Amniotic stem cell (primary cell): ENCODE measurements at regions not wholly inside any gene's neighbourhood (a gene's known extent, or its start where the extent isn't known, plus 50 kb on each side); places are given as distances from the start of the nearest gene placed in this dataset.

Experiments used
- DNase-seq: peaks from one replicate; lab custom pipeline; 2025; lab: John Stamatoyannopoulos, UW

GRCh38 chr17:14946481-14946880, 318.6 kb downstream of the PMP22 start:
- DNase-seq = no peak

GRCh38 chr17:14942526-14943190, 322.5 kb downstream of the PMP22 start:
- DNase-seq = no peak

DNA sequence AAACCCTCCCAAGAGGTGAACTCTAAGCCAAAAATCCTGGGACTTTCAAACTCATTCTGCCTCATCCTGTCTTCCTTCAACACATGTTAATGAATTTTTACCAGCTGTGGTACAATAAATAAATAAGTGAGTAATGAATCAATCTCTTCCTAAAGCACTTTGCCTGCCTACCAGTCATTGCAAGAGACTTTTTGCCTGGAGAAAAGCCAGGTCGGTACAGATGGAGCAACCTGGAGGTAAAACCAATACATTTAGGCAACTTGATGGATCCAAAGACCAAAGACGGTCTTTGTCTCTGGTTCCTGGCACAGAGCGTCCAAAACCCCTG, 324.2 kb downstream of the PMP22 start:
- no peak for DNase-seq

DNA sequence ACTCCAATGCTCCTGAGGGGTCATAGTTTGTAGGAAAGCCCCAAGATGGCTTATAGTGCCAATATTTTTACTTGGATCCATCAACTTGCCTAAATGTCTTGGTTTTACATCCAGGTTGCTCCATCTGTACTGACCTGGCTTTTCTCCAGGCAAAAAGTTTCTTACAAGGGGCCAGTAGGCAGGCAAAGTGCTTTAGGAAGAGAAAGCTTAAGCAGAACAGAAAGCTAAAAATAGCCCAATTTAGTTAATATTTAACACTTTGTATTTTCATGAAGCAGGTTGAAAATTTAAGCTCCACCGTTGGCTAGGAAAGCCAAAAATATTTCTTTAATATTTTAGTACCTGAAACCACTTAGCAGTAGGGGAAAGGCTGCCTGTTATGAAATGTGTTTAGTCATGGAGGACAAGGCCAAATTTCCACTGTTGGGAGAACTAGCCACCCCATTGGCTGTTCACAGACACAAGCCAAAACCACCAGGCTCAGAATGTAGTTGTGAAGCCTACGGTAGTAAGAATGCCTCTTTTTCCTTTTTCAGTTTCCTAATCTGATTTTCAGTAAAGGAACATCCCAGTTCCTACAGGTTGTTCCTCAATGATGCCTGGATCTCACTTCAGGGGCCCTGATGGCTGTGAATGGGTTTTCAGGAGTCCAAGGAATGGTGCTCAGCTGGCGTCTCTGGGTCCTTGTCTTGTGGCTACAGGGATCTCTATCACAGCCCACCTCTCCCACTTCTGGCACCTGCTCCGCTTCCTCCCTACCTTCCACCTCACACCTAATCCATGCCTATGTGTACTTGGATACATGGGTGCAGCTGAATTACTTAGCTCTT, 324.8 kb downstream of the PMP22 start:
- no peak for DNase-seq

DNA sequence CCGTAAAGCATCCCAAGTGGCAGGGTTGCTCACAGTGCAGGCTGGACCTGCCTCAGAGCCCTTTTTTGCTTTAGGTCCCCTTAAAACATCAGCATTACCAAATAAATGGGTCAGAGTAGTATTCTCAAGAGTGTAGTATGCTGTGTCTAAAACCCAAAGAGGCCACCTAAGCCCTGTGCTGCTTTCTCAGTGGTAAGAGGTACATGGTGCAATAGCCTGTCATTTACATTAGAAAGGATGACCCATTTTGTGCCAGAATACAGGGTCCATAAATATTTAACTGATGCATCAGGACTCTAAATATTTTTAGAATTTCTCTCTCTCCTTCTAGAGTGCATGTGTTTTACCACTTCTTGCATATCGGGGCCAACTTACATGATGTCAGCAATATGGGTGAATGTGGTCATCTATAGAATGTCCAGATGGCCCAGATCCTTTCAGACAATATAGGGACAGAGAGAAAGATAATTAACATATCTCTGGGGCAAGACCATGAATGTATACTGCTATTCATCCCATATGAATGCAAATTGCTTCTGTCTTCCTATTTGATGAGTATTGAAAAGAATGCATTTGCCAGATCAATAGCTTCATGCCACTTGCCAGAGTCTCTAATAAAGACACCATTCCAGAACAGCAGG, 329.2 kb downstream of the PMP22 start:
- no peak for DNase-seq

DNA sequence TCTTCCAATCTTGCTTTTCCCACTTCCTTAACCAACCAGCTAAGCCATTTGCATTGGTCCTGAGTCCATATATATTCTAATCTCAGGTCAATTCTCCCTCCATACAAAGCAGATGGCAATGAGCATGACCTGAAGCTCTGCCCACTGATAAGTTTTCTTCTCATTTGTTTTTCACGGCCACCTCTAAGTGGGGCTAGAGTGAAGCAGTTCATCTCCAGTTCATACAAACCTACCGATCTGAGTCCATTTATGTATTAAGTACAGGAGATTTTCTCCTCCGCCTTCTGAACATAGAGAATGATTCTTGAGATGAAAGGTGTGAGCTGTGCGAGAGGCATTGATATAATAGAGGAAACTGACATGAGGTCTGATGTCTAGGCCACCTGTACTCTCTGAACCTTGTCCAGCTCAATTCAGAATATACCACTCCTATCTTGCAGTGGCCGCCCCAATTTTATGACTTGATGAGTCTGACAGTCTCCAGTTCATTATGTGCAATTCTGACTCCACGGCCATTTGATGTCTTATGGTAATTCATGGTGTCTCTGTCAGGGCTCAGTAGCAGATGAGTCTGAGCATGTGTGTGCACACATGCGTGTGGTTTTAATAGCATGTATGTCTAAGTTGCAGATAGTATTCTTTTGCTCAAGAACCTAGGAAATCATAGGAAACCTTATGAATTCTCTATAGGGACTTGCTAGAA, 329.8 kb downstream of the PMP22 start:
- no peak for DNase-seq

- no peak for DNase-seq
Observed at GRCh38 chr17:14933676-14934075, 331.4 kb downstream of the PMP22 start.

DNA sequence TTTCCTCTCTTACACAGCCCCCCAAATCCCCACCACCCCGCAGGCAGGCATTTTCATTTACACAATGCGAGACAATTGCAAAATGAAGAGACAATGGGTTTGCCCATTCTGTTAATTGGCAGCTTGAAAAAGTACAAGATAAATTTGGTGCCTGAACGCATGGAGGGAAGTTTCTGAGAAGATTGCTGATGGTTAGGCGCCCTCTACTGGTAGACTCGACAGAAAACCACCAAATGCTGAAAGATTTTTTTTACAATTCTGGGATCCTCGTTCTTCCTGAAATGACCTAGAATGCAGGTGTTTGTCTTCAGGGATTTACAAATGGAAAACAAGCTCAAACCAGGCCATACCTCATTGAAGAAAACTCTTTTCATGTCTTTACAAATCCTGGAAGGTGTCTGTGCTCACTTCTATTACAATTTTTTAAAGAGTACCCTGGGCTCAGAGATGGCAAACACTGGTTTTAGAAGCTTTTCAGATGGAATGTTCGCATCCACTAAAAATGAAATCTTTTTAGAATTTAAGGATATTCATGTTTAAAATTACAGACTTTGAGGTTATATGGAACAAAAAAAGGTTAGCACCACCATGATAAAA, 338.5 kb downstream of the PMP22 start:
- peak; percentile 73 for DNase-seq

- DNase-seq = no peak
Observed at GRCh38 chr17:14926073-14926472, 339.1 kb downstream of the PMP22 start.

GRCh38 chr17:14925498-14925897, 339.6 kb downstream of the PMP22 start:
- no peak for DNase-seq

DNA sequence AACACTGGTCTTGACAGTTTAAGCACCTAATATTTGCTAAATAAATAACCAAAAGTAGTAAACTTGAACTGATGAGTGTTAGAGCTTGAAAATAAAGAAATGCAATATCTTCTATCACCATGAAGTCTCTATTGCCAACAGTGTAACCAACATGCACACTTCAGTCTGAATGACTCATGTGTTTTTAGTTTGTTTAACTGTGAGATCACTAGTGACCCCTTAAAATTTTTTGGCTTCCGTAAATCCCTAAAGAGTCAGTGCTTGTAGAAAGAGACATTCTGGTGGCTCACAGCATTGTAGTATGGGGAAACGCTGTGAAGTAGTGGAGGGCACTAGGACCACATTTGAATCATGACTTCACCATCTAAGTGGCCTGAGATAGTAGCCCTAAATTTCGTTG, 341.1 kb downstream of the PMP22 start:
- DNase-seq = no peak

DNA sequence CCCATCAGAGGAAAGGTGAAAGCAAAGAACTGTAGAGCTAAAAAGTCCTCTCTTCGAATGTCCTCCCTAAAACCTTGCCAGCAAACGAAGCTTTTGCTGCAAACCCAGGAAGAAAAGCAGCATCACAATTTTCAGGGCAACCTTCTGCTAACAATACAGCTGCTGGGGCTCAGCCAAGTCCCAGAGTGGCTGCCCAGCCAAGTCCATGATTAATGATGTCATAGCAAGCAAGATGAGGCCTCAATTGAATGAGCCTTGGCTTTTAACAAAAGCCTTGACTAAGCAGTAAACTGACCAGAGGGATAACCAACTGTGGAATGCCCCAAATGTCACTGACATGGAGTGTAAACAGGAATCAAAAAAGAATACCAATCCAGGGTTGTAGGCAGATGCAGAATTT, 342.7 kb downstream of the PMP22 start:
- no peak for DNase-seq

DNA sequence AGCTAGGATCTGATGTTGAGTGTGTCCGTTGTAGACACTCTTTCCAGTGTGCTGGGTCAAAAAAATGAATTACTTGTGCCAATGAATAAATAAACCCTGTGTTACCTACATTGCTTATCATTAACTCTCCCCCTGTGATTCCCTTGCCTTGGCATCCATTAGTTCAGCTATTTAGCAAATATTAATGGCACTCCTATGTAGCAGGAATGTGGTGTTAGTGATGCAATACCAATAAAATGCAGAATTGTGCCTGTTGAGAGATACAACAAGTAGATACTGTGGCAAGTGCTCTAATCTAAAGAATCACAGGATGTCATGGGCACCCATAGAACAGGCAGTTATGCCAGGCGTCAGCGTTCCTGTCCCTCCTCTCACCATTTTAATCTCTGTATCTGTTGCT, 343.2 kb downstream of the PMP22 start:
- DNase-seq = no peak

- DNase-seq = no peak
Observed at GRCh38 chr17:14919631-14920213, 345.4 kb downstream of the PMP22 start.

GRCh38 chr17:14919094-14919493, 346.0 kb downstream of the PMP22 start:
- no peak for DNase-seq

- DNase-seq = no peak
Observed at GRCh38 chr17:14918540-14918939, 346.6 kb downstream of the PMP22 start.

DNA sequence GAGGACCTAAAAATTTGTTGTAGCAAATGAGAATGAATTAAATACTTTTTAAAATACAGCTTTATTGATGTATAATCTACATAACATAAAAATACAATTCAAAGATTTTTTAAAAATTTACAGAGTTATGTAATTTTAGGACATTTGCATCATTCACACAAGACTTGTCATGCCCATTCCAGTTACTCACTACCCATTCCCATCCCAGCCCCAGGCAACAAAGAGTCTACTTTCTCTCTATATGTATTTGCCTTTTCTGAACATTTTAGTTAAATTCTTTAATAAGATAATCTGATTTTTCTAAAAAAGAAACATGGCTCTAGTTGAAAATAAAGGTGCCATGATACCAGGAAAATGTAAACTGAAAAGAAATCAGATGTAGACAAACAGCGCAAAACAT, 354.2 kb downstream of the PMP22 start:
- DNase-seq = no peak

DNA sequence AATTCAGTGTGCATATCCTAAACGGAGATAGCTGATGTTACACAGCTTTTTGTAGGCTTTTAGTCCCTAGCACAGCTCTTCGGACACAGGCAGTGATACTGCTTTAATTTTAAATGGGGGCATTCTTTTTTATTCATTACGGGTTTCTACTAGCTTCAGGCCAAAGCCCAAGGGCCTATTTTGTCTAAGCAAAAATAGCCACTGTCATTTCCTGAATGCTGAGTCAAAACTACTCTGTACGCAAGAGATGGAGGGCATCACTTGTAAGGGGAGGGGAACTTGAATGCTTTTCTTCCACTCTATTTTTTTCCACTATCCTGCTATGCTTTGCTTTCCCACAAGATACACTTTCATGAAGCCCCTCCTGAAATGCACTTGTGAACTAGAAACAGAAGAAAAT, 360.7 kb downstream of the PMP22 start:
- DNase-seq = no peak

DNA sequence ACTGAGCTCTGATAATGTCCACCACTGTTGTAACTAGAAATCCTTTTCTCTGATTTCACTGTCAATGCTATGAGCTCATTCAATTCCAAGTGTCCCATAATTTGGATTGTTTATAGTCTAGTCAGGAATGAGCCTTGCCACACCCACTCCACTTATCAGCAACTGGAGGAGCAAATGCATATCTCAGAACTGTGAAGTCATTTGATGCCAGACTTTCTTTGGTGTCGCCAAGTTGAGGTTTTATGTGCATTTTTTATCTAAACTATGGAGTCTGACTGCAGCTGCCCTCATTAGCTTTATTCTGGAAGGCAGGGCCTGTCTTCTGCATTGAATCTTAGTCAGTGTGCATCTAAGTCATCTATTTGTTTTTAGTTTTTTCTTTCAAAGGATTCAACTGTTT, 361.3 kb downstream of the PMP22 start:
- no peak for DNase-seq

- no peak for DNase-seq
Observed at GRCh38 chr17:14902803-14903202, 362.3 kb downstream of the PMP22 start.

DNA sequence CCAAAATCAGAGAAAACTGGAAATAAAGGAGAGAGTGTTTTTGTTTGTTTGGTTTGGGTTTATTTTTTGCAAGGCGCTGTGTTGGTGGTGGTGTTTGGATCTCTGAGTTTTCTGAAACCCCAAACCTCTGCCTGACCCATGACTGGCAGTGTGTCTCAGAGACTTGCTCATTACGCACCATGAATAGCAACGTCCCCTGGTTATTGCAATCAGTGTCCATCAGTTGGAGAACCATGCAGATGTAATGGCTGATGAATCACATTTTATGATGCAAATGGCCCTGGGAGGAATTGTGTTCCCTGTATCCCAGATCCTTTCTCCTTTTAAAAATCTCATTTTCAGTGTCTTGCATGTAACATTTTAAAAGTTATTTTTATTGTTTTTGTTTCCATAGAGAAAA, 362.8 kb downstream of the PMP22 start:
- no peak for DNase-seq

DNA sequence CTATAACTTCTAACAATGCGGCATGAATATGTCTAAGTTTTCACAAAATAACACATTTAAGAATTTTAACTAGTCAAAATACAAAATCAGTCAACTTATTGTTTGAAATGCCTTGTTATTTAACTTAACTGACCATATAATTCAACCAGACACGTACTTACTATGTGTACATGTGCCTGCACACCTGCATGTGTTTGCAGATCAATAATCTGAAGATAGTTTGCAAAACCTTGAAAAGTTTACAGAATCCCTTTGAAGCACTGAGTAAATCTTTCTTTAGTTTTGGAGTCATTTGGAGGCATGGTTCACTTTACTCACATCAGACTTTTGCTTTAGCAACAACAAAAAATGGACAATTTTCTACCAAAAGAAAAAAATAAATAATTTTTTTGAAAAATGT, 363.8 kb downstream of the PMP22 start:
- DNase-seq = no peak
